SK-N-SH treated with all-trans-retinoic acid at 6 μM for 48 hours (cell line): ENCODE measurements at regions not wholly inside any gene's neighbourhood (a gene's known extent, or its start where the extent isn't known, plus 50 kb on each side); places are given as distances from the start of the nearest gene placed in this dataset.

ENCODE experiments used
- ATAC-seq: fragments of 200-7000 bp; cut with Tn5 transposase; 3 replicates; pipeline ENCODE4 v1.9.1; 2020; ENCODE audit warnings: mild to moderate bottlenecking, moderate library complexity
- ARNTL ChIP-seq: fragments of 450-650 bp; formaldehyde crosslinking; IDR thresholded peaks from 2 replicates; pipeline ENCODE4 v1.5.0; 2020; ENCODE audit warnings: low read depth, mild to moderate bottlenecking, moderate library complexity, borderline replicate concordance
- BACH2 ChIP-seq: fragments of 250-450 bp; sonication (Bioruptor Pico); IDR thresholded peaks from 2 replicates; pipeline ENCODE4 v1.9.0; 2021; ENCODE audit warnings: mild to moderate bottlenecking, borderline replicate concordance
- CSDC2 ChIP-seq: fragments of 250-450 bp; sonication (Bioruptor Pico); IDR thresholded peaks from 2 replicates; pipeline ENCODE4 v1.5.0; 2020; ENCODE audit warnings: mild to moderate bottlenecking, moderate library complexity
- ESRRG ChIP-seq: fragments of 250-450 bp; sonication (Bioruptor Pico); IDR thresholded peaks from 2 replicates; pipeline ENCODE4 v1.6.1; 2021; ENCODE audit warnings: mild to moderate bottlenecking
- GLIS3 ChIP-seq: fragments of 250-450 bp; sonication (Bioruptor Pico); IDR thresholded peaks from 2 replicates; pipeline ENCODE4 v1.5.0; 2020; ENCODE audit warnings: mild to moderate bottlenecking, moderate library complexity
- ISL1 ChIP-seq: fragments of 250-450 bp; sonication (Bioruptor Pico); IDR thresholded peaks from 2 replicates; pipeline ENCODE4 v2.1.2; 2022; ENCODE audit warnings: mild to moderate bottlenecking, moderate library complexity
- OSR1 ChIP-seq: fragments of 250-450 bp; sonication (Bioruptor Pico); IDR thresholded peaks from 2 replicates; pipeline ENCODE4 v1.8.0; 2022; ENCODE audit warnings: moderate library complexity, mild to moderate bottlenecking, inconsistent platforms
- PPARA ChIP-seq: fragments of 250-450 bp; sonication (Bioruptor Pico); IDR thresholded peaks from 2 replicates; pipeline ENCODE4 v1.5.0; 2020; ENCODE audit warnings: mild to moderate bottlenecking, borderline replicate concordance
- SNAI2 ChIP-seq: fragments of 250-450 bp; sonication (Bioruptor Pico); IDR thresholded peaks from 2 replicates; pipeline ENCODE4 v1.5.0; 2020; ENCODE audit warnings: mild to moderate bottlenecking, moderate library complexity
- TCF4 ChIP-seq: fragments of 250-450 bp; sonication (Bioruptor Pico); IDR thresholded peaks from 2 replicates; pipeline ENCODE4 v1.8.0; 2021; ENCODE audit warnings: mild to moderate bottlenecking, moderate library complexity, borderline replicate concordance
- TOX ChIP-seq: fragments of 250-450 bp; sonication (Bioruptor Pico); IDR thresholded peaks from 2 replicates; pipeline ENCODE4 v1.8.0; 2021; ENCODE audit warnings: mild to moderate bottlenecking, moderate library complexity, borderline replicate concordance
- ZC3H10 ChIP-seq: fragments of 250-450 bp; sonication (Bioruptor Pico); IDR thresholded peaks from 2 replicates; pipeline ENCODE4 v1.5.1; 2021; ENCODE audit warnings: mild to moderate bottlenecking, moderate library complexity
- ZFP3 ChIP-seq: fragments of 250-450 bp; sonication (Bioruptor Pico); IDR thresholded peaks from 2 replicates; pipeline ENCODE4 v1.5.0; 2020; ENCODE audit warnings: mild to moderate bottlenecking, moderate library complexity
- ZNF565 ChIP-seq: fragments of 450-650 bp; formaldehyde crosslinking; conservative IDR thresholded peaks from 2 replicates; pipeline ENCODE4 v1.5.0; 2020; ENCODE audit warnings: low read depth, mild to moderate bottlenecking, moderate library complexity
- ZNF70 ChIP-seq: fragments of 450-650 bp; formaldehyde crosslinking; IDR thresholded peaks from 2 replicates; pipeline ENCODE4 v1.5.0; 2020; ENCODE audit warnings: mild to moderate bottlenecking, moderate library complexity
- ZNF8 ChIP-seq: fragments of 450-650 bp; formaldehyde crosslinking; IDR thresholded peaks from 2 replicates; pipeline ENCODE4 v1.5.0; 2020; ENCODE audit warnings: mild to moderate bottlenecking, moderate library complexity
- TF ChIP-seq, protein P1 (sequence below): fragments of 250-450 bp; sonication (Bioruptor Pico); IDR thresholded peaks from 2 replicates; pipeline ENCODE4 v1.8.0; 2020; ENCODE audit warnings: mild to moderate bottlenecking, moderate library complexity, borderline replicate concordance
- TF ChIP-seq, protein P2 (sequence below): fragments of 250-450 bp; sonication (Bioruptor Pico); IDR thresholded peaks from 2 replicates; pipeline ENCODE4 v1.8.0; 2021; ENCODE audit warnings: low read depth, mild to moderate bottlenecking, moderate library complexity, borderline replicate concordance
- TF ChIP-seq, protein P3 (sequence below): fragments of 250-450 bp; sonication (Bioruptor Pico); IDR thresholded peaks from 2 replicates; pipeline ENCODE4 v1.5.0; 2020; ENCODE audit warnings: mild to moderate bottlenecking, moderate library complexity
- TF ChIP-seq, protein P4 (sequence below): fragments of 250-450 bp; sonication (Bioruptor Pico); IDR thresholded peaks from 2 replicates; pipeline ENCODE4 v1.5.1; 2020; ENCODE audit warnings: low read depth, mild to moderate bottlenecking, moderate library complexity
- TF ChIP-seq, protein P5 (sequence below): fragments of 250-450 bp; sonication (Bioruptor Pico); IDR thresholded peaks from 2 replicates; pipeline ENCODE4 v1.5.1; 2021; ENCODE audit warnings: mild to moderate bottlenecking, moderate library complexity

- no peak for TF ChIP-seq ZNF565 (CRISPR knock-in tag)
- TF ChIP-seq PPARA (CRISPR knock-in tag): no peak
- TF ChIP-seq ZFP3 (CRISPR knock-in tag): no peak
- no peak for TF ChIP-seq GLIS3 (CRISPR knock-in tag)
- TF ChIP-seq ARNTL (CRISPR knock-in tag): no peak
- TF ChIP-seq OSR1 (CRISPR knock-in tag): no peak
- no peak for TF ChIP-seq TOX (CRISPR knock-in tag)
- TF ChIP-seq ZC3H10 (CRISPR knock-in tag): no peak
- TF ChIP-seq, all 23 proteins: peak for 0
These were observed 122.5 kb downstream of the FHDC1 start (continued) for GRCh38 chr4:153058671-153059060.

DNA sequence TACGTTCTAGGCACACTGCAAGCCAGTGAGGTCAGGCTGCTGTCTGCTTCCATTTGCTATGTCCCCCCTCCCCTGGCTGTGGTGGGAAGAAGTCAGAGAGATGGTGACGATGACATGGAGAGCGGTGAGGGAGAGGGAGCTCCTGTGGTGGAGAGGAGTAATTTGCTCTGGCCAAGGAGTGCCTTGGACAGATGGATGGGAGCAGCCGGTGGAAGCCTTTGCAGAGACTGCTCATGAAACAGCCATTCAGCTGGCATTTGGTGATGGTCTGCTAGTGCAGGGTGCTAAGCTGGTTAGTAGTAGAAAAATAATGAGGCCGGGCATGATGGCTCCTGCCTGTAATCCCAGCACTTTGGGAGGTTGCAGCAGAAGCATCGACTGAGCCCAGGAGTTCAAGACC is 124.1 kb downstream of the FHDC1 start:
- ATAC-seq: no peak
- TF ChIP-seq, protein P1, sequence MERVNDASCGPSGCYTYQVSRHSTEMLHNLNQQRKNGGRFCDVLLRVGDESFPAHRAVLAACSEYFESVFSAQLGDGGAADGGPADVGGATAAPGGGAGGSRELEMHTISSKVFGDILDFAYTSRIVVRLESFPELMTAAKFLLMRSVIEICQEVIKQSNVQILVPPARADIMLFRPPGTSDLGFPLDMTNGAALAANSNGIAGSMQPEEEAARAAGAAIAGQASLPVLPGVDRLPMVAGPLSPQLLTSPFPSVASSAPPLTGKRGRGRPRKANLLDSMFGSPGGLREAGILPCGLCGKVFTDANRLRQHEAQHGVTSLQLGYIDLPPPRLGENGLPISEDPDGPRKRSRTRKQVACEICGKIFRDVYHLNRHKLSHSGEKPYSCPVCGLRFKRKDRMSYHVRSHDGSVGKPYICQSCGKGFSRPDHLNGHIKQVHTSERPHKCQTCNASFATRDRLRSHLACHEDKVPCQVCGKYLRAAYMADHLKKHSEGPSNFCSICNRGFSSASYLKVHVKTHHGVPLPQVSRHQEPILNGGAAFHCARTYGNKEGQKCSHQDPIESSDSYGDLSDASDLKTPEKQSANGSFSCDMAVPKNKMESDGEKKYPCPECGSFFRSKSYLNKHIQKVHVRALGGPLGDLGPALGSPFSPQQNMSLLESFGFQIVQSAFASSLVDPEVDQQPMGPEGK: no peak
- no peak for TF ChIP-seq ZC3H10 (CRISPR knock-in tag)
- TF ChIP-seq ZNF70 (CRISPR knock-in tag): no peak
- TF ChIP-seq TCF4 (CRISPR knock-in tag): no peak
- TF ChIP-seq SNAI2 (CRISPR knock-in tag): no peak
- no peak for TF ChIP-seq ZNF8 (CRISPR knock-in tag)
- TF ChIP-seq CSDC2: no peak
- no peak for TF ChIP-seq ZFP3 (CRISPR knock-in tag)
- TF ChIP-seq, protein P2, sequence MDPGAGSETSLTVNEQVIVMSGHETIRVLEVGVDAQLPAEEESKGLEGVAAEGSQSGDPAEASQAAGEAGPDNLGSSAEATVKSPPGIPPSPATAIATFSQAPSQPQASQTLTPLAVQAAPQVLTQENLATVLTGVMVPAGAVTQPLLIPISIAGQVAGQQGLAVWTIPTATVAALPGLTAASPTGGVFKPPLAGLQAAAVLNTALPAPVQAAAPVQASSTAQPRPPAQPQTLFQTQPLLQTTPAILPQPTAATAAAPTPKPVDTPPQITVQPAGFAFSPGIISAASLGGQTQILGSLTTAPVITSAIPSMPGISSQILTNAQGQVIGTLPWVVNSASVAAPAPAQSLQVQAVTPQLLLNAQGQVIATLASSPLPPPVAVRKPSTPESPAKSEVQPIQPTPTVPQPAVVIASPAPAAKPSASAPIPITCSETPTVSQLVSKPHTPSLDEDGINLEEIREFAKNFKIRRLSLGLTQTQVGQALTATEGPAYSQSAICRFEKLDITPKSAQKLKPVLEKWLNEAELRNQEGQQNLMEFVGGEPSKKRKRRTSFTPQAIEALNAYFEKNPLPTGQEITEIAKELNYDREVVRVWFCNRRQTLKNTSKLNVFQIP (CRISPR knock-in tag): no peak
- no peak for TF ChIP-seq ESRRG (CRISPR knock-in tag)
- TF ChIP-seq, protein P3, sequence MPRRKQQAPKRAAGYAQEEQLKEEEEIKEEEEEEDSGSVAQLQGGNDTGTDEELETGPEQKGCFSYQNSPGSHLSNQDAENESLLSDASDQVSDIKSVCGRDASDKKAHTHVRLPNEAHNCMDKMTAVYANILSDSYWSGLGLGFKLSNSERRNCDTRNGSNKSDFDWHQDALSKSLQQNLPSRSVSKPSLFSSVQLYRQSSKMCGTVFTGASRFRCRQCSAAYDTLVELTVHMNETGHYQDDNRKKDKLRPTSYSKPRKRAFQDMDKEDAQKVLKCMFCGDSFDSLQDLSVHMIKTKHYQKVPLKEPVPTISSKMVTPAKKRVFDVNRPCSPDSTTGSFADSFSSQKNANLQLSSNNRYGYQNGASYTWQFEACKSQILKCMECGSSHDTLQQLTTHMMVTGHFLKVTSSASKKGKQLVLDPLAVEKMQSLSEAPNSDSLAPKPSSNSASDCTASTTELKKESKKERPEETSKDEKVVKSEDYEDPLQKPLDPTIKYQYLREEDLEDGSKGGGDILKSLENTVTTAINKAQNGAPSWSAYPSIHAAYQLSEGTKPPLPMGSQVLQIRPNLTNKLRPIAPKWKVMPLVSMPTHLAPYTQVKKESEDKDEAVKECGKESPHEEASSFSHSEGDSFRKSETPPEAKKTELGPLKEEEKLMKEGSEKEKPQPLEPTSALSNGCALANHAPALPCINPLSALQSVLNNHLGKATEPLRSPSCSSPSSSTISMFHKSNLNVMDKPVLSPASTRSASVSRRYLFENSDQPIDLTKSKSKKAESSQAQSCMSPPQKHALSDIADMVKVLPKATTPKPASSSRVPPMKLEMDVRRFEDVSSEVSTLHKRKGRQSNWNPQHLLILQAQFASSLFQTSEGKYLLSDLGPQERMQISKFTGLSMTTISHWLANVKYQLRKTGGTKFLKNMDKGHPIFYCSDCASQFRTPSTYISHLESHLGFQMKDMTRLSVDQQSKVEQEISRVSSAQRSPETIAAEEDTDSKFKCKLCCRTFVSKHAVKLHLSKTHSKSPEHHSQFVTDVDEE: no peak
- TF ChIP-seq, protein P4, sequence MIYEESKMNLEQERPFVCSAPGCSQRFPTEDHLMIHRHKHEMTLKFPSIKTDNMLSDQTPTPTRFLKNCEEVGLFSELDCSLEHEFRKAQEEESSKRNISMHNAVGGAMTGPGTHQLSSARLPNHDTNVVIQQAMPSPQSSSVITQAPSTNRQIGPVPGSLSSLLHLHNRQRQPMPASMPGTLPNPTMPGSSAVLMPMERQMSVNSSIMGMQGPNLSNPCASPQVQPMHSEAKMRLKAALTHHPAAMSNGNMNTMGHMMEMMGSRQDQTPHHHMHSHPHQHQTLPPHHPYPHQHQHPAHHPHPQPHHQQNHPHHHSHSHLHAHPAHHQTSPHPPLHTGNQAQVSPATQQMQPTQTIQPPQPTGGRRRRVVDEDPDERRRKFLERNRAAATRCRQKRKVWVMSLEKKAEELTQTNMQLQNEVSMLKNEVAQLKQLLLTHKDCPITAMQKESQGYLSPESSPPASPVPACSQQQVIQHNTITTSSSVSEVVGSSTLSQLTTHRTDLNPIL: no peak
- no peak for TF ChIP-seq TOX (CRISPR knock-in tag)
- no peak for TF ChIP-seq OSR1 (CRISPR knock-in tag)

- no peak for ATAC-seq
- TF ChIP-seq BACH2 (CRISPR knock-in tag) (no peak), ZNF565 (CRISPR knock-in tag) (no peak), ZC3H10 (CRISPR knock-in tag) (no peak)
- TF ChIP-seq, all 23 proteins: peak for 0
These were observed 125.8 kb downstream of the FHDC1 start for GRCh38 chr4:153061971-153062370.

DNA sequence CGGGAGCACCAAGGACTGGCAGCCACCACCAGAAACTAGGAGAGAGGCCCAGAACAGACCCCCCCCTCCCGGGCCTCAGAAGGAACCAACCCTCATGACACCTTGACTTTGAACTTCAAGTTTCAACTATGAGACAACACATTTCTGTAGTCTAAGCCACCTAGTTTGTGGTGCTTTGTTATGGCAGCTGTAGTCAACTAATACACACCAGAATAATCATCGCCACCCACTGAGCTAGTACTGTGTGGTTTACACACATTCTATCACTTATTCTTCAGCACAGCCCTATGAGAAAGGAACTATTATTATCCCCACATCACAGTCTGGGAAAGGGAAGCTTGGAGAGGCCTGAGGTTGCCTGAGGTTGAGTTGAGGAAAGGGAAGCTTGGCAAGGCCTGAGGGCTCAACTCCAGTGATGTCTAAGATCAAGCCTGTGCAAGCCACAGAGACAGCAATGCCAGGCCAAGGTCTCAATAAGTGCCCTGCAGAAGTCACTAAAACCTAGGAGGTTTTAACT is 126.6 kb downstream of the FHDC1 start:
- no peak for ATAC-seq
- TF ChIP-seq ZFP3 (CRISPR knock-in tag) (no peak), ZC3H10 (CRISPR knock-in tag) (no peak), ISL1 (CRISPR knock-in tag) (no peak), ZNF70 (CRISPR knock-in tag) (no peak), CSDC2 (no peak), GLIS3 (CRISPR knock-in tag) (no peak), ZNF8 (CRISPR knock-in tag) (no peak), TCF4 (CRISPR knock-in tag) (no peak)
- TF ChIP-seq, protein P1: no peak
- TF ChIP-seq, protein P4: no peak
- TF ChIP-seq, protein P5, sequence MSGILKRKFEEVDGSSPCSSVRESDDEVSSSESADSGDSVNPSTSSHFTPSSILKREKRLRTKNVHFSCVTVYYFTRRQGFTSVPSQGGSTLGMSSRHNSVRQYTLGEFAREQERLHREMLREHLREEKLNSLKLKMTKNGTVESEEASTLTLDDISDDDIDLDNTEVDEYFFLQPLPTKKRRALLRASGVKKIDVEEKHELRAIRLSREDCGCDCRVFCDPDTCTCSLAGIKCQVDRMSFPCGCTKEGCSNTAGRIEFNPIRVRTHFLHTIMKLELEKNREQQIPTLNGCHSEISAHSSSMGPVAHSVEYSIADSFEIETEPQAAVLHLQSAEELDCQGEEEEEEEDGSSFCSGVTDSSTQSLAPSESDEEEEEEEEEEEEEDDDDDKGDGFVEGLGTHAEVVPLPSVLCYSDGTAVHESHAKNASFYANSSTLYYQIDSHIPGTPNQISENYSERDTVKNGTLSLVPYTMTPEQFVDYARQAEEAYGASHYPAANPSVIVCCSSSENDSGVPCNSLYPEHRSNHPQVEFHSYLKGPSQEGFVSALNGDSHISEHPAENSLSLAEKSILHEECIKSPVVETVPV: no peak
- TF ChIP-seq, protein P2 (CRISPR knock-in tag): no peak
